Large intestine (tissue), 3 donors: ENCODE measurements at regions not wholly inside any gene's neighbourhood (a gene's known extent, or its start where the extent isn't known, plus 50 kb on each side); places are given as distances from the start of the nearest gene placed in this dataset.

ENCODE experiments used
- DNase-seq, 2 donors: peaks; one replicate each; pipeline versions ENCODE4 v3.0.0 to v3.0.0-alpha.2; 2013
- H3K27ac ChIP-seq: one replicate; pipeline ENCODE4 v1.5.1; 2013; ENCODE audit warnings: low read length
- H3K27me3 ChIP-seq: 2 replicates; pipeline ENCODE4 v1.6.1; 2013; ENCODE audit warnings: low read length; ENCODE audit not compliant: control insufficient read depth, insufficient read depth
- H3K36me3 ChIP-seq: 2 replicates; pipeline ENCODE4 v1.6.1; 2013; ENCODE audit warnings: low read length; ENCODE audit not compliant: control insufficient read depth, insufficient read depth
- H3K4me1 ChIP-seq: one replicate; pipeline ENCODE4 v1.6.1; 2013; ENCODE audit warnings: low read length; ENCODE audit not compliant: control insufficient read depth, insufficient read depth
- H3K4me3 ChIP-seq: one replicate; pipeline ENCODE4 v1.5.1; 2013; ENCODE audit warnings: low read length
- H3K9me3 ChIP-seq: one replicate; pipeline ENCODE4 v1.6.1; 2013; ENCODE audit warnings: mild to moderate bottlenecking, low read depth, low read length, moderate library complexity; ENCODE audit not compliant: control insufficient read depth
- WGBS: methylation state at CpG from one replicate; pipeline ENCODE4 v1.1.5; 2013; ENCODE audit warnings: low lambda C conversion rate; ENCODE audit not compliant: insufficient coverage; 5-methylcytosine and 5-hydroxymethylcytosine counted together

- Histone ChIP-seq H3K27ac (no peak overlapping the region), H3K27me3 (no peaks in the 10 kb centered on the region), H3K4me1 (peaks cover 2% of the 10 kb centered on the region), H3K9me3 (no peaks in the 10 kb centered on the region), H3K36me3 (no peaks in the 10 kb centered on the region), H3K4me3 (no peak overlapping the region)
- WGBS, result 60% methylated on average over 1 of the region's 4 CpGs
- DNase-seq, result no peak
These were observed 269.0 kb downstream of the ZNF621 start for GRCh38 chr3:40793730-40794129.

GRCh38 chr3:40800343-40800742, 275.6 kb downstream of the ZNF621 start:
- DNase-seq, result peak; percentile 74 to 83
- peak overlapping the region; percentile 72 for H3K27ac ChIP-seq
- no peaks in the 10 kb centered on the region for H3K9me3 ChIP-seq
- H3K27me3 ChIP-seq, result no peaks in the 10 kb centered on the region
- H3K4me1 ChIP-seq, result peaks cover 8% of the 10 kb centered on the region
- H3K36me3 ChIP-seq, result no peaks in the 10 kb centered on the region
- no peak overlapping the region for H3K4me3 ChIP-seq

- H3K36me3 ChIP-seq, result no peaks in the 10 kb centered on the region
- H3K4me1 ChIP-seq, result peaks cover 8% of the 10 kb centered on the region
- no peak for DNase-seq
- H3K27ac ChIP-seq, result no peak overlapping the region
- H3K4me3 ChIP-seq, result no peak overlapping the region
- H3K9me3 ChIP-seq, result no peaks in the 10 kb centered on the region
- 91% methylated on average over 3 of the region's 4 CpGs for WGBS
- H3K27me3 ChIP-seq, result no peaks in the 10 kb centered on the region
These were observed 276.6 kb downstream of the ZNF621 start for GRCh38 chr3:40801284-40801741.

- no peaks in the 10 kb centered on the region for H3K9me3 ChIP-seq
- DNase-seq, result no peak
- H3K36me3 ChIP-seq, result no peaks in the 10 kb centered on the region
- H3K27ac ChIP-seq, result no peak overlapping the region
- no peak overlapping the region for H3K4me3 ChIP-seq
- no peaks in the 10 kb centered on the region for H3K27me3 ChIP-seq
- no CpG with 5 or more reads among the region's 2 CpGs for WGBS
- peaks cover 6% of the 10 kb centered on the region for H3K4me1 ChIP-seq
These were observed 278.6 kb downstream of the ZNF621 start for GRCh38 chr3:40803311-40803710.

- Histone ChIP-seq H3K4me3 (no peak overlapping the region), H3K27me3 (no peaks in the 10 kb centered on the region), H3K4me1 (no peaks in the 10 kb centered on the region), H3K27ac (no peak overlapping the region), H3K36me3 (no peaks in the 10 kb centered on the region), H3K9me3 (no peaks in the 10 kb centered on the region)
- 40% methylated on average over 1 of the region's 2 CpGs for WGBS
- DNase-seq, result no peak
These were observed 280.7 kb downstream of the ZNF621 start for GRCh38 chr3:40805456-40805855.

GRCh38 chr3:40810813-40811212, 286.1 kb downstream of the ZNF621 start:
- Histone ChIP-seq H3K9me3 (no peaks in the 10 kb centered on the region), H3K36me3 (no peaks in the 10 kb centered on the region), H3K4me3 (no peak overlapping the region), H3K27me3 (no peaks in the 10 kb centered on the region), H3K4me1 (no peaks in the 10 kb centered on the region), H3K27ac (no peak overlapping the region)
- DNase-seq, result no peak

GRCh38 chr3:40817017-40817416, 292.3 kb downstream of the ZNF621 start:
- Histone ChIP-seq H3K4me3 (no peak overlapping the region), H3K27ac (no peak overlapping the region), H3K4me1 (no peaks in the 10 kb centered on the region), H3K36me3 (no peaks in the 10 kb centered on the region), H3K27me3 (no peaks in the 10 kb centered on the region), H3K9me3 (no peaks in the 10 kb centered on the region)
- DNase-seq, result no peak

- Histone ChIP-seq H3K4me1 (no peaks in the 10 kb centered on the region), H3K36me3 (no peaks in the 10 kb centered on the region), H3K4me3 (no peak overlapping the region), H3K27ac (no peak overlapping the region), H3K9me3 (no peaks in the 10 kb centered on the region), H3K27me3 (no peaks in the 10 kb centered on the region)
- 93% methylated on average over 1 of the region's 1 CpG for WGBS
- DNase-seq, result no peak
These were observed 296.6 kb downstream of the ZNF621 start for GRCh38 chr3:40821315-40821714.

- Histone ChIP-seq H3K27ac (no peak overlapping the region), H3K27me3 (no peaks in the 10 kb centered on the region), H3K36me3 (no peaks in the 10 kb centered on the region), H3K4me3 (no peak overlapping the region), H3K9me3 (no peaks in the 10 kb centered on the region), H3K4me1 (no peaks in the 10 kb centered on the region)
- WGBS, result no CpG with 5 or more reads among the region's 3 CpGs
- no peak for DNase-seq
These were observed 302.5 kb downstream of the ZNF621 start for GRCh38 chr3:40827226-40827625.

GRCh38 chr3:40827942-40828688, 303.4 kb downstream of the ZNF621 start:
- Histone ChIP-seq H3K4me3 (no peak overlapping the region), H3K36me3 (no peaks in the 10 kb centered on the region), H3K4me1 (no peaks in the 10 kb centered on the region), H3K27me3 (no peaks in the 10 kb centered on the region), H3K27ac (no peak overlapping the region), H3K9me3 (no peaks in the 10 kb centered on the region)
- 100% methylated on average over 1 of the region's 8 CpGs for WGBS
- no peak for DNase-seq

- 100% methylated on average over 1 of the region's 3 CpGs for WGBS
- Histone ChIP-seq H3K27ac (no peak overlapping the region), H3K4me3 (no peak overlapping the region), H3K27me3 (no peaks in the 10 kb centered on the region), H3K4me1 (no peaks in the 10 kb centered on the region), H3K9me3 (no peaks in the 10 kb centered on the region), H3K36me3 (no peaks in the 10 kb centered on the region)
- DNase-seq, result no peak
These were observed 304.1 kb downstream of the ZNF621 start for GRCh38 chr3:40828741-40829415.
